ENCODE measurements at regions not wholly inside any gene's neighbourhood (a gene's known extent, or its start where the extent isn't known, plus 50 kb on each side); places are given as distances from the start of the nearest gene placed in this dataset.

DNA sequence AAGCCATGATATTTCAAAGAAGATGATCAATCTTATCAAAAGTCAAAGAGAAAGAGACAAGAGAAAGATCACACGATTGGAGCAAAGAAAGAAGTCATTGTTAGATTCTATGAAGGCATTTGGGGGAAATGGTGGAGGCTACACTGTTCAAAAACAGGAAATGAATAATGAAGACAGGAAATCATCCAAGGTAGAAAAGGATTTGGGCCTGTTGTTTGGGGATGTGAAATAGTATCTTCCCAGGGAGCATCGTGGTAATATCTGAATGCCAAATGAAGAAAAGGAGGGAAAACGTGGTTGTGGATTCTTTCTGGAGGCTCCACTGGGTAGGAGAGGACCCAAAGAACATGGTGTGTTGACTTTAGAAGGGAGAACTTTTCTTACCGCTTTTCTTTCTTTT, 482.4 kb downstream of the NLGN4X start:
- intact Hi-C loops (cut with DNase I), result no loop called here
- DNase-seq, result no peak
- no peak for FAIRE-seq

GRCh38 chrX:5733501-5733900, 495.2 kb downstream of the NLGN4X start:
- intact Hi-C loops (cut with DNase I), result no loop called here
- H3K4me3 ChIP-seq (ENCODE audit: low read length in 3 of 3), result no peak overlapping the region
- DNase-seq, result no peak
- H3K36me3 ChIP-seq (ENCODE audit: control insufficient read depth in 2 of 3, insufficient read depth in 3 of 3, low read length in 3 of 3), result no peaks in the 10 kb centered on the region
- TF ChIP-seq, protein P1, sequence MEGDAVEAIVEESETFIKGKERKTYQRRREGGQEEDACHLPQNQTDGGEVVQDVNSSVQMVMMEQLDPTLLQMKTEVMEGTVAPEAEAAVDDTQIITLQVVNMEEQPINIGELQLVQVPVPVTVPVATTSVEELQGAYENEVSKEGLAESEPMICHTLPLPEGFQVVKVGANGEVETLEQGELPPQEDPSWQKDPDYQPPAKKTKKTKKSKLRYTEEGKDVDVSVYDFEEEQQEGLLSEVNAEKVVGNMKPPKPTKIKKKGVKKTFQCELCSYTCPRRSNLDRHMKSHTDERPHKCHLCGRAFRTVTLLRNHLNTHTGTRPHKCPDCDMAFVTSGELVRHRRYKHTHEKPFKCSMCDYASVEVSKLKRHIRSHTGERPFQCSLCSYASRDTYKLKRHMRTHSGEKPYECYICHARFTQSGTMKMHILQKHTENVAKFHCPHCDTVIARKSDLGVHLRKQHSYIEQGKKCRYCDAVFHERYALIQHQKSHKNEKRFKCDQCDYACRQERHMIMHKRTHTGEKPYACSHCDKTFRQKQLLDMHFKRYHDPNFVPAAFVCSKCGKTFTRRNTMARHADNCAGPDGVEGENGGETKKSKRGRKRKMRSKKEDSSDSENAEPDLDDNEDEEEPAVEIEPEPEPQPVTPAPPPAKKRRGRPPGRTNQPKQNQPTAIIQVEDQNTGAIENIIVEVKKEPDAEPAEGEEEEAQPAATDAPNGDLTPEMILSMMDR (IDR thresholded peaks at IDR 0.05; ENCODE audit: borderline replicate concordance, extremely low read depth, insufficient read depth), result no peak
- H3K9me3 ChIP-seq (ENCODE audit: control insufficient read depth in 2 of 3, insufficient read depth in 1 of 3, low read length in 3 of 3), result no peaks in the 10 kb centered on the region
- no peak overlapping the region for H3K9ac ChIP-seq (ENCODE audit: low read length in 3 of 3)
- no peak for FAIRE-seq
- H3K4me1 ChIP-seq (ENCODE audit: control insufficient read depth in 2 of 3, insufficient read depth in 2 of 3, low read depth in 1 of 3, low read length in 3 of 3), result no peaks in the 10 kb centered on the region
- no peaks in the 10 kb centered on the region for H3K27me3 ChIP-seq (ENCODE audit: control insufficient read depth, insufficient read depth, low read length)
- H3K27ac ChIP-seq (ENCODE audit: low read depth in 2 of 2, low read length in 2 of 2), result no peak overlapping the region

More for the DNA sequence above, 482.4 kb downstream of the NLGN4X start:
- Histone ChIP-seq H3K36me3 (ENCODE audit: control insufficient read depth in 2 of 3, insufficient read depth in 3 of 3, low read length in 3 of 3) (no peaks in the 10 kb centered on the region), H3K4me3 (ENCODE audit: low read length in 3 of 3) (no peak overlapping the region), H3K9ac (ENCODE audit: low read length in 3 of 3) (no peak overlapping the region), H3K4me1 (ENCODE audit: control insufficient read depth in 2 of 3, insufficient read depth in 2 of 3, low read depth in 1 of 3, low read length in 3 of 3) (no peaks in the 10 kb centered on the region), H3K27ac (ENCODE audit: low read depth in 2 of 2, low read length in 2 of 2) (no peak overlapping the region), H3K9me3 (ENCODE audit: control insufficient read depth in 2 of 3, insufficient read depth in 1 of 3, low read length in 3 of 3) (no peaks in the 10 kb centered on the region), H3K27me3 (ENCODE audit: control insufficient read depth, insufficient read depth, low read length) (no peaks in the 10 kb centered on the region)
- TF ChIP-seq, protein P1 (IDR thresholded peaks at IDR 0.05; ENCODE audit: borderline replicate concordance, extremely low read depth, insufficient read depth), result no peak

DNA sequence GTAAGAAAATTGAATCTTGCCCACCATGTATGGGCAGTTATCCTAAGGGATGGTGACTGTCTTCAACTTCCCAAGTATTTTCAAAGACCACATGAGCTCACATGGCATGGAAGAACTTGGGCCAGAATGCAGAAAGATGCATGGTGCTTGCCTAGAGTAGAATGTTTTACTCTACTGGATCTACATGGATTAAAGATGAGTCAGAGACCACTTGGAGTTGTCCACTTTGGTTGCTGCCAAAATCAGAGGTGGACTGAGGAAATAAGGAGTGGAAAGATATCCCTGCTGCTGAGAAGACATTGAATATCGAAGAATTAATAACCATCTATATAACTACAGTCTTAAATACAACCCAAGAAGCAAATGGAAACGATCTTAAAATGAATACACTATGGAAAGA, 498.1 kb downstream of the NLGN4X start:
- Histone ChIP-seq H3K36me3 (ENCODE audit: control insufficient read depth in 2 of 3, insufficient read depth in 3 of 3, low read length in 3 of 3) (no peaks in the 10 kb centered on the region), H3K4me1 (ENCODE audit: control insufficient read depth in 2 of 3, insufficient read depth in 2 of 3, low read depth in 1 of 3, low read length in 3 of 3) (no peaks in the 10 kb centered on the region), H3K9me3 (ENCODE audit: control insufficient read depth in 2 of 3, insufficient read depth in 1 of 3, low read length in 3 of 3) (no peaks in the 10 kb centered on the region), H3K27me3 (ENCODE audit: control insufficient read depth, insufficient read depth, low read length) (no peaks in the 10 kb centered on the region), H3K27ac (ENCODE audit: low read depth in 2 of 2, low read length in 2 of 2) (no peak overlapping the region), H3K9ac (ENCODE audit: low read length in 3 of 3) (no peak overlapping the region), H3K4me3 (ENCODE audit: low read length in 3 of 3) (no peak overlapping the region)
- FAIRE-seq (no peak), DNase-seq (no peak)
- intact Hi-C loops (cut with DNase I), result no loop called here
- TF ChIP-seq, protein P1 (IDR thresholded peaks at IDR 0.05; ENCODE audit: borderline replicate concordance, extremely low read depth, insufficient read depth), result no peak

GRCh38 chrX:5726224-5726623, 502.4 kb downstream of the NLGN4X start:
- Histone ChIP-seq H3K36me3 (ENCODE audit: control insufficient read depth in 2 of 3, insufficient read depth in 3 of 3, low read length in 3 of 3) (no peaks in the 10 kb centered on the region), H3K9ac (ENCODE audit: low read length in 3 of 3) (no peak overlapping the region)

More at GRCh38 chrX:5726224-5726623, 502.4 kb downstream of the NLGN4X start:
- Histone ChIP-seq H3K27ac (ENCODE audit: low read depth in 2 of 2, low read length in 2 of 2) (no peak overlapping the region), H3K4me3 (ENCODE audit: low read length in 3 of 3) (no peak overlapping the region), H3K27me3 (ENCODE audit: control insufficient read depth, insufficient read depth, low read length) (no peaks in the 10 kb centered on the region), H3K4me1 (ENCODE audit: control insufficient read depth in 2 of 3, insufficient read depth in 2 of 3, low read depth in 1 of 3, low read length in 3 of 3) (no peaks in the 10 kb centered on the region), H3K9me3 (ENCODE audit: control insufficient read depth in 2 of 3, insufficient read depth in 1 of 3, low read length in 3 of 3) (no peaks in the 10 kb centered on the region)
- peak in 1 of 5 donors; percentile 0 for DNase-seq
- intact Hi-C loops (cut with DNase I), result no loop called here
- TF ChIP-seq, protein P1 (IDR thresholded peaks at IDR 0.05; ENCODE audit: borderline replicate concordance, extremely low read depth, insufficient read depth), result no peak
- FAIRE-seq, result no peak
